Stimulated activated CD4-positive, alpha-beta T cell treated with anti-CD3 and anti-CD28 coated beads, Interleukin-2, amount 100 ng/mL, for 4 hours (primary cell): ENCODE measurements at regions not wholly inside any gene's neighbourhood (a gene's known extent, or its start where the extent isn't known, plus 50 kb on each side); places are given as distances from the start of the nearest gene placed in this dataset.

Experiments
- DNase-seq: peaks from one replicate; pipeline ENCODE4 v3.0.0-alpha.2; 2020; ENCODE audit warnings: low read depth

DNA sequence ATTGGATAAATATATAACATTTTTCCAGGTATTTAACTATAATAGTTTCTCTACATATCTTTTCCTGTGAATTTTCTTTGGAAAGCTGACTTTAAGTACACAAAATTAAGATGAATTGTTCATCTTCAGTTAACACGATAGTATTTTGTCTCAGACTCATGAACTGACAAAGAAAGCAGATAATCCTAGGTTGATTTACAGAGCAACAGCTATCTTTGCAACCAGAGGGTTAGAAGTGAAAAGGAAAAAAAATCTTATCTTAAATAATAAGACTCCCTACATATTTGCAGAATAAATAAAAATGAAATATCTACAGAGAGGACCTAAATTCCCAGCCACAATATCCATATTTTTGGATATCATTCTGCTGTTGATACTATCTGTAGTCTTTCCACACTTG lies 350.2 kb upstream of the GRM7 start:
- DNase-seq = no peak

DNA sequence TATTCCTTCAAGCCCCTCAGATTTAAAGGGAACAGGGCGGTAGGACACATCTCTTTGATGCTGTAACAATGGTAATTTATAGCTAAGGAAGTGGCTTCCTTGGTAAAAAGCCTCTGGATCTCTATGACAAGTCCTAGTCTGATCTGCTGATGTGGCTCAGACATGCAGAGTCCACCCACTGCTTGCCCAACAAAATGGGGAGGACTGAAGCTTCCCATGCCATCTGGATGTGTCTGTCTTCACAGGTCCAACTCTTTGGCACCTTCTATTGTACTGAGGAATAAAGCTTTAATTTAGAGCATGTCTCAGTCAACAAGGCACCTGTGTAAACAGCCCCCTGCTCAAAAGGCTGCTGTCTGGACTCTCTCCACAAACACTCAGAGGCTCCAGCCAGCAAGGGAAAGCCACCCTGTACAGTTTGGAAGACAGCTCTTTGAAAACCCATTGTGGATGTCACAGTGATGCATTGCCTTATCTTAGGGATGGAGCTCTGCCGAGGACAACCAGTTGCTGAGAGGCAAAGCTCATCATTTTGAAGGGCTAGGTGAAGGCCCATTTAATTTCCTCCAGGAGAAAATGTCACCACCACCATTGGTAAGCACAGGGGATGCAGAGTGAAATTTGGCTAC lies 348.6 kb upstream of the GRM7 start:
- no peak for DNase-seq

DNA sequence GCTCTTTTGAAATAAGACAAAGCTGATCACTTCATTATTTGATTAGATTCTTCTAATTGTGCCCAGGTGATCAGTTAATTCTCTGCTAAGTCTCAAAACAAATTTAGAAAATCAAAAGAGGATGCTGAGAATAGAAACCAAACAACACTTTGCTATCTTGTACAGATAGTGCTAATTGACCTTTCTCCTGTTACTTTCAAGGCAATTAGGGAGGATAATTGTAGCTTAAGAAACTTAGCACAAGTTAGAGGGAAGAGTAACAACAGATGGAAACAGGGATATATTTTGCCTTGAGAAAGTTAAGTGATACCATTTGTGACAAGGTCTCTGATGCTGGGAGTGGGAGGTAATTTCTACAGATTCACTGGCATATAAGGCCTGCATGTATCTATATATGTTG lies 344.8 kb upstream of the GRM7 start:
- no peak for DNase-seq

DNA sequence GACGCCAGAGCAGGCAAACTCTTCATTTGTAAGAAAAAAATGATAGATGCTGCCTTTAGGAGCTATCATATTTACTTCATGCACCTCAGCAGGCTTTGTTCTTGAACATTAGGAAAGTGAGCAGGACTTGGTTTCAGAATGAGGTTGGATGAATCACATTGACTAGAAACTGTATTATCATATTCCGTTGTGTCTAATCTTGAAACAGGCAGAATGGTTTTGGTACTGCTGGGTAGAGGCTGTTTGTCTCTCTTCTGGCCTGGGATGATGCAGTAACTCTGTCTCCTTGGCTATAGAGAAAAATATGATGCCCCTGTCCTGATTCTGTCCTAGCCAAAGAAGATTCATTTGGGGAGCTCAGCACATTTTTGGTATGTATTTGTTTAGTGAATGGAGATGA lies 344.2 kb upstream of the GRM7 start:
- no peak for DNase-seq

DNA sequence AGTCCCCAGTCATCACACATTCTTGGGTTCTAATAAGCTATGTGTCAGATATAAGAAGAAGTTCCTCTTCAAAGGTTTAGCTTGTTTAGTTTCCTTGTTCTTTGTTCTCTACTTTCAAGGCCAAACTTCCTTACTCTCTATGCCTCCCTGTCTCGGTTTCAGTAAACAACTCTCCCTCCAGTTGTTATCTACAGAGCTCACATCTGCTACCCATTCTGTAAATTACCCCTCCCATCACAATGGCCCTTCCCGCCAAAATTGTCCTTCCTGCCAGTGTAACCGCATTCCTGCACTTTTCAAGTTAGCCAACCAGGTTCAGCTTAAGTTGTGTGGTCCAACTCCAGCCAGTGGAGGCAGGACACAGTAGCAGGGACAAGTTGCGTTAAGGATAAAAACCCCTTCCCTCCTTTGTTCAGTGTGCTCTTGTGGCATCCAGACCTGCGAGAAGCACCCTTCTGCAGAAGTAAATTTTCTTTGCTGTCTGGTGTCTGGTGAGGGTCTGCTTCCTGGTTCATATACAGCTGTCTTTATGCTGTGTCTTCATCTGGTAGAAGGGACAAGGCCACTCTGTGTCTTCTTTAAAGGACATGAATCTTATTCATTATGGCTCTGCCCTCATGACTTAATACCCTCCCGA lies 342.1 kb upstream of the GRM7 start:
- DNase-seq = no peak

DNA sequence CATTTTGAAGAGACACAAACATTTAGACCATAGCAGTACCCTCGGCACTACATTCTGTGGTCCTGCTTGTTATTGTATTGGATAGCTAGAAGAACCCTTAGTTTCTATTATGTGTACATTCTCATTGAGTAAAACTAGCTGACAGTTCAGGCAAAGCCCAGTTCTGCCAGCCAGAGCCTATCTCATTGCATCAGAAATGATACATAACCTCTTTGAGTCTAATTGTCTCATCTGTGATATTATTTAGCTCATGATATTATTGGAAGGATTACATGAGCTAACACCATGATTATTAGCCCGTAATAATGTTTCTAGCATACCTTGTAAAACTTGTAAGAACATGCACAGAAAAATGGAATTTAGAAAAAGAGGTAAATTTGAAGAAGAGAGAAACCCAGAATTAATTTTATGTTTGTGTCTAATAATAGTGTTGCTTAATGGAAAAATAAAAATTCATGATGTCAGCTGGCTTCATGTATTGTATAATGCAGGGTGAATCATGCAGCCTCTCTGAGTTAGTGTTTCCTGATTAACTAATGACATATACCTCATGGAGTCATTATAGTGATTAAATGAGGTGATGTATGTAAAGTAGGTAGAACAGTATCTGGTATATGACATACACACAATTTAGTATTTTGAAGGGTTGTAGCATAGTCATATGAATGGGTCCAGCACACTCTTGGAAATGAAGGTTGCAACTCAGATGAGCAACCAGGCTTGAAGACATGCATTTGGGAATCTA lies 339.4 kb upstream of the GRM7 start:
- DNase-seq = no peak

DNA sequence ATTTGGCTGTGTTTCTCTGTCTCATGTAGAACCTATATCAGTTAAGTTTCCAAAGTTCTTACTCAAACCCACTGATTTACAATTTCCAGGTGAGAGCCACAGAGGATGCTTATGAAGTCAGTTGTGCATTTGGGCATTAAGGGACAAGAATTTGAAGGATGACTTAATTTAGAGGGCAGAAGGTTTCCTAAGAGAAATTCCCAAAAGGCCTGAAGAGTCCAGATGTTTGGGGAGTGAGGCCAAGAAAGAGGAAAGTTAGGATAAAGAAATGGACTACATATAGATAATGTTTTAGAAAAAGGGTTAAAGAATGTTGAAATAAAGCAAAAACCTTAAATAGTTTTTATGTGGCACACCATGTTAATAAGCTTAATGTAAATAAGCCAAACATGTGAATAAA lies 338.7 kb upstream of the GRM7 start:
- no peak for DNase-seq

DNA sequence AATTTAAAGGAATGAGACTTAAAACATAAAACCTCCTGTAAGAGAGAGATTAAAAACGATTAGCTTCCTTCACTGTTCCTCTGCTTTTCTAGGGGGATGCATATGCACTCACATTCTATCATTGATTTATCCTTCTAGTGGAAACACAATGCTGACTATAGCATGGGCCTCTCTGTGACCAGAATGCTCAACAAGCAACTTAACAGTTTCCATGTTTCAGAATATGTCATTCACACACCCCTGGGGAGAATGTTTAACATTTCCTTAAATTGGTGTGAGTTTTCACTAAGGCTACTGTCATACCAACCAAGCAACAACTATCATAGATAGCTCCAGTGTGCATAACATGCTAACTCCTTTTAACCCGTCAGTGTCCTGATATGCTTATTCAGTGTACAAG lies 337.9 kb upstream of the GRM7 start:
- DNase-seq = no peak

DNA sequence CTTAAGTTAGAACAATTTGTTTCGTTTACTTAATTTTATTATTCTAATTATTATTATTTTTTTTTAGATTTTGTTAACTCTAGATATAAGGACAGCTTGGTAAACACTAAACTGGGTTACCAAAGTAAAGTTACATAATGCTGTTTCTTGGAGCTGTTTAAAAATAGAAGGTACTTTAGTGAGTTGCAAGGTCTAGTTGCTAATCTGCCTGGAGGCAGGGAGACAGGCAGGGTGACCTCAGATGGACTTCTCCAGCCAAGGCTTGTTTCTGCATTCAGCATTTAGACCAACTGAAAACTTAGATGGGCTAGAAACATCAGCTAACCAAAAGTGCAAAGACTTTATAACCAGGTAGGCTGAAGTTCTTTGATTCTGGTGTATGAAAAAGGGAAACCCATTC lies 336.4 kb upstream of the GRM7 start:
- no peak for DNase-seq

DNA sequence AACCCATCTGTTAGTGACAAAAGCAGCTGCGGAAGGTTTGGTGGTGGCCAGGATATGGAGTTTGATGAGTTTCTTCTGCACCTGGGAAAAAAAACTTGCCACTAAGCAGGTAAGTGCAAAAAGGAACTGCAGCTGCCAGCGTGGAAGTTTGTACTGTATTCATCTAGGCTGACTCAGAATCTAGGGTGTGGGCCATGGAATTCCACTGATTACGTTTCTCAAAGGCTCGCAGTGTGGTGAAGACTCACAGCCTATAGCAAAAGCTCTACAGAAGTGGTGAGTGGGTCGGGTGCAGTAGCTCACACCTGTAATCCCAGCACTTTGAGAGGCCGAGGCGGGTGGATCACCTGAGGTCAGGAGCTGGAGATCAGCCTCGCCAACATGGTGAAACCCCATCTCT lies 334.6 kb upstream of the GRM7 start:
- DNase-seq = no peak

DNA sequence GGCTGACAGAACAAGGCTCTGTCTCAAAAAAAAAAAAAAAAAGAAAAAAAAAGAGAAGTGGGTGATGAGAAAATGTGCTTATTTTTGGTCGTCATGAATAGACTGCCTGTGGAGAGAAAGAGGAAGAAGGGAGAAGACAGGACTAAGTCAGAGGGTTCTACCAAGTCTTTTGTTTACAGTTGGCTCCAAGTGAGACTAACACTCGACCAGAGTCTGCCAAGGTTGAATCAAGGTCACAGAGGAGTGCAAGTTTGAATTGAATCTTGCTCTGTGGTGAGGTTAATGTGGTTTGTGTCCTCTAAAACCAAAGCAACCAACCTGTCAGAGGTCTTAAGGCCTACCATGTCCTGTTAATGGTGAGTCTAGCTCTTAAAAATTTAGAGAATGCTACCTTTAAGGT lies 334.1 kb upstream of the GRM7 start:
- no peak for DNase-seq

DNA sequence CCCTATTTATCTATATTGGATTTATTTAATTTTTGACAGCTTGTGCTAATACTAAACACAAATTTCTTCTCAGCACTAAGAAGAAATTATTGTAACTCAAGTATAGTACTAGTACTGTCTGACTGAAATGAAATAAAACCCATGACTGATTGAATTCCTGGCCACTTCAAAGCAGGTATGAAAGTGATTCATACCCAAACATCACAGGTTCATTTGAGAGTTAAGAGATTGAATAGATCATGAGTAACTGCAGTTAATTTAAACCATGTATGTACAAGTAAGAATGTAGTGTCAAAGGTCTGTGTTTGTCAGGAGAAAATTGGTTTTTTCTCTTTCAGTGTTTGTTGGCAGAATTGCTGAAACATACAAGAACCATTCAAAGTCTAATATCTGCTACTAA lies 332.0 kb upstream of the GRM7 start:
- no peak for DNase-seq

DNA sequence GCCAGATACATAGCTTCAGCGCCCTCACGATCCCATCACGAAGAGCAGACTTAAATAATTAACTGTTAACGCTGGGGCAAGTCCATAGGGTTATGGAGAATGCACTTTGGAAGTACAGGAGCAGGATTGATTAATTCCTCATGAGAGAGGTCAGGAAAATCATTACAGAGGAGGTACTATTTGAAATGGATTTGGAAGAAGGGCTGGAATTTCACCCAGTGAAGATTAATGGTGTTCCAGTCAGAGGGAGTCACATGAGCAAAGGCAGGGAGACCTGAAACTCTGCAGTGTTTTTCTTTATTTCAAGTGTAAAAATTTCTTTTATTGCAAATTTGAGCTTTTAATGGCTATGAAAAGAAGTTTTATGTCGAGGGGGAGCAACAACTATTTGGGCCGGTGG lies 329.8 kb upstream of the GRM7 start:
- no peak for DNase-seq

DNA sequence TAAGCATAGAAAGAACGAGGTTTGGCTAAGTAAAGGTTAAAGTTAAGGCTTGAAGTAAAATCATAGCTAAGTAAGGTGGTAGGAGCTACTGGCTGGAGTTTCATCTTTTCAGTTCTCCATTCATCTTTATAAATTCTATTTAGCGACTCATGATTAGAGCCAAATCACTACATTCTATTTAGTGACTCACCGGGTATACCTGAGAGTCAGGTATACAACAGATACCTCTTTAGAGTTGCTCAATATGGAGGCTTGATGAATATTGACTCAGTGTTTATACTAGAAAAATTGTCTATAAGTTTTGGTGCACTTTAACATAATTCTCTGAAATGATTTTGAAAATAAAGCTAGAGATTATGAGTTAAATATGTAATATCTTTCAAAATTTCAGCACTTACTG lies 328.8 kb upstream of the GRM7 start:
- no peak for DNase-seq

DNA sequence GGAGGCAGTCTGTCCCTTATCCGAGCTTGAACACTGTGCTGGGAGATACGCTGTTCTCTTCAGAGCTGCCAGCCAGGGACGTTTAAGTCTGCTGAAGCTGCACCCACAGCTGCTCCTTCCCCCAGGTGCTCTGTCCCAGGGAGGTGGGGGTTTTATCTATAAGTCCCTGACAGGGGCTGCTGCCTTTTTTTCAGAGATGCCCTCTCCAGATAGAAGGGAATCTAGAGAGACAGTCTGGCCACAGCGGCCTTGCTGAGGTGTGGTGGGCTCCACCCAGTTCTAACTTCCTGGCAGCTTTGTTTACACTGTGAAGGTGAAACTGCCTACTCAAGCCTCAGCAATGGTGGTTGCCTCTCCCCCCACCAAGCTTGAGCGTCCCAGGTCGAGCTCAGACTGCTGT lies 319.9 kb upstream of the GRM7 start:
- DNase-seq = no peak

DNA sequence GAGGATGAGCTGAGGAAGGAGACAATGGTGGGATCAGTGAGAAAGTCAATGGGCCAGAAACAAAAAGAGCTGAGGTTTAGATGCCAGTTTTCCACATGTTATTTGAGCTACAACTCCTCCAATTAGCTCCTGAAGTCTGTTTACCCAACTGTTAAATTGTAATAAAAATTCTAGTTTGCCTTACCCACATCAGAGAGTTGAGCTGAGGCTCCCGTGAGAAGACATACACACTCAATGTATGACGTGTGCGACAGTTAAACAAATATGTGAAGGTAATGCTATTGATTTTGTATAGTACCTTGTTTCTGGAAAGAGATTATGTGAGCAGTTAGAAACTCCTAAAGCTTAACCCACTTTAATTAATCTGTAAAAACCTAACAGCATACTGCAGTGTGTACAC lies 318.1 kb upstream of the GRM7 start:
- DNase-seq = no peak

DNA sequence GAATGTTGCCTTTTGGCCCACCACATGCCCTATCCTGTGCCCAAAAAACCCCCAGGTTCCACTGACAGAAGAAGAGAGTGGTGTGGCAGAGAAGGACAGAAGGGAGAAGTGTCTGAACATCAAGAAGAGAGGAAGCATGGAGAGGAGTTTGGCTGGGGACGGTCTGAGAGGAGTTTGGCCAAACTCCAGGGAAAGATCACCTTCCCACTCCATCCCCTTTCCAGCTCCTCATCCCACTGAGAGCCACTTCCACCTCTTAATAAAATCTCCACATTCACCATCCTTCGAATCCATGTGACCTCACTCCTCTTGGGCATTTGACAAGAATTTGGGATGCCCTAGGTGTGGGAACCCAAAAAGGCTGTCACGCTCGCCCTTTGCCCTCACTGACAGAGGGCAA lies 311.6 kb upstream of the GRM7 start:
- DNase-seq = no peak

DNA sequence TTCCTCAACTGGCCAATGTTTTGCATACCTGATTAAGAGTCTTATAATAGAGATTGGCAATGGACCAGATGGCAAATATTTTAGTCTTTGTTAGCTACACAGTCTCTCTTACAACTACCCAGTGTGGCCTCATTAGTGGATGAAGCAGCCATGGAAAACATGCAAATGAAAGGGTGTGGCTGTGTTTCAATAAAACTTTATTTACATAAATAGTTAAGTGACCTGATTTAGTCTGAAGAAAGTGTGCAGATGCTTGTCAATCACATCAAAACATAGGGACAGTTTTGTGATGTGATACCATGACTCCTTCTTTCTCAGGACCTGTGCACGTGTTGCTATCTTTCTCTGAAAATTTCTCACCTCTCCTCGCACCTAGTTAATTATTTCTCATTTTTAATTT lies 309.8 kb upstream of the GRM7 start:
- DNase-seq = no peak

DNA sequence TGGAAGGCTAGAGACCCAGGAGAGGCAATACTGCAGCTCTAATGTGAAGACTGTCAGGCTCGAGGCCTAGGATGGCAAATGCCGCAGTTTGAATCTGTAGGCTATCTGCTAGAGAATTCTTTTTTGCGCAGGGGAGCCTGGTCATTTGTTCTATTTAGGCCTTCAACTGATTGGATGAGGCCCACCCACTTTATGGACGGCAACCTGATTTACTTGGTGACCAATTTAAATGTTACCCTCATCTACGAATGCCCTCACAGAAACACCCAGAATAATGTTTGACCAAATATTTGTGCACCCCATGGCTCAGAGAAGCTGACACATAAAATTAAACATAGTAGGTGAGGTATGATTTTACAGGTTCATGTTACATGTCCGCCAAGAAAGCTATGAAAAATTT lies 300.7 kb upstream of the GRM7 start:
- DNase-seq = no peak

DNA sequence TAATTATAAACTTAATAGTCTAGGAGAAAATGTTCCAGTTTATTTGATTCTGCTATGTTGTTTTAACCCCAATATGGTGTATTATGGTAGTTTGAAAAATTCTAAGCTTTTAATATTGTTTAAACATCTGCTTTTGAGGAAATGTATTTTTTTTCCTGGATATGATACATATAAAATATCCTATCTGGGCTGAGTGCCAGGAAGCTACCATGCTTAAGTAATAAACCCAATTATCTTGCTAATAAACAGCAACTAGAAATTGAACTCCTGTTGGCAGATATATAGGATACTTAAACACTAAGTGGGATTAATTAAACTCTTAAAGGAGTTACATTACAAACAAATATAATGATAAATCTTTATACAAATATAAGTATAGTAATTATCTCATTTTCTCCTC lies 293.7 kb upstream of the GRM7 start:
- DNase-seq = no peak

DNA sequence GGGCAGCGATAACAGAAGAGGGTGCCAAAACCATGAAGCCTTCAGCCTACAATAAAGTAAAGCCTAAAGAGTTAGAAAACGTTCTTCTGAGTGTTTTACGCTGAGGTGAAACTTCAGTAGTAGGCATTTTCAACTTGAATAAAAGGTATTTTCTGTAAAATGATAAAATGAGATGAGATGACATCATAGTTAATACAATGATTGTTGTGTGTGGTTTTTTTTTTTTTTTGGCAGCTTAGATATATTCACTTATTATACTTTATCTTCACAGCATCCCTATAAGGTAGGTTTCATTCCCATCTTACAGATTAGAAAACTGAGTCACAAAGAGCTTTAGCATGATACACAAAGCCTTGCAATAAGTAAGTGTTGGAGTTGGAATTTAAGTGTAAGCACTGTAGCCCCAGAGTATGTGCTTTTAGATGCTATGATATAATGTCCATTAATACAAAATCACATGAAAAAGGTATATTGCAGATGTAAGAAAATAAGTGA lies 291.9 kb upstream of the GRM7 start:
- DNase-seq = no peak

DNA sequence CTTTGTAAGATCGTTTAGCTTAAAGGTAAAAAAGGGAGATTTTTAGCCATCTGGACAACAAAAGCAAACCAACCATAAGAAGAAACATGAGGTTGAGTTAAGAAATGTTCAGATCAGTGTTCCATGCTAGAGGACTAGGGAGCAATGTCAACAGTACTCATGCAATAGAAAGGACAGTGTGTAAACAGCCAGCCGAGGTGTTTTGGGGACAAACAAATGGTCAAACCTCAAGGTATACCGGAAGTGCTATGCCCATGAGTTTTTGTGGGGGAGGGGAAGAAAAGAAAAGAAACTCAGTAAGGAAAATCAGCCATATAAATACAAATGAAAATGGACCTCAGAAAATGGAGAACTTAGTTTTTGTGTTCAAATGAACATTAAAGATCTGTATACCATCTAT lies 289.5 kb upstream of the GRM7 start:
- DNase-seq = no peak

DNA sequence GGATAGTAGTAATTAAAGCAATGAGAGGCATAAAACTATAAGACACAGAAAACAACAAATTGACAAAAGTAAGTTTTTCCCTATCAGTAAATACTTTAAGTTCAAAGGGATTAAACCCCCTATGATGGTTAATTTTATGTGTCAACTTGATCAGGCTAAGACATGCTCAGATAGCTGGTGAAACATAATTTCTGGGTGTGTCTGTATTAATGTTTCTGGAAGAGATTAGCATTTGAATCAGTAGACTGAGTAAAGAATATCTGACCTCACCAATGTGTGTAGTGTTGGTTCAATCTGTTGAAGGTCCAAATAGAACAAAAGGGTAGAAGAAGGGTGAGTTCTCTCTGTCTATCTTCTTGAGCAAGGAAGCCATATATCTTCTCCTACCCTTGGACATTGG lies 283.3 kb upstream of the GRM7 start:
- no peak for DNase-seq

DNA sequence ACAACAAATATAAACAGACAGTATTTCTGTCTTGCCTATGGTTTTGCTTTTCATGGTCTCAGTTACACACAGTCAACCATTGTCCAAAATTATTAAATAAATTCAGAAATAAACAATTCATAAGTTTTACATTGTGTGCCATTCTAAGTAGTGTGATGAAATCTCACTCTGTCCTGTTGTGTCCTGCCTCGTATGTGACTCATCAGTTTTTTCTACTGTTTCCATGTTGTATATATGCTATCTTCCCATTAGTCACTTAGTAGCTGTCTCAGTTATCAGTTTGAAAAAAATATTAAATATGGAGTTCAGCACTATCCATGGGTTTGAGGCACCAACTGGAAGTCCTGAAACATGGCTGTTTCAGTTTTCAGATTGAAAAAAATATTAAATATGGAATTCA lies 282.4 kb upstream of the GRM7 start:
- DNase-seq = no peak
